Limb (tissue), 2 donors: ENCODE measurements at regions not wholly inside any gene's neighbourhood (a gene's known extent, or its start where the extent isn't known, plus 50 kb on each side); places are given as distances from the start of the nearest gene placed in this dataset.
"Not testable (repeated sequence)": the region's sequence is repeated elsewhere in the genome, so short reads cannot be mapped to it uniquely, and the experiment has no call there.

Experiments
- DNase-seq, 2 donors: peaks; one replicate each; pipeline ENCODE4 v3.0.0-alpha.2; 2016; ENCODE audit errors: extremely low spot score in 2 of 2

- DNase-seq: no peak
Observed at GRCh38 chr4:18109676-18110075, 88.1 kb upstream of the LCORL start.

- not testable (repeated sequence) for DNase-seq
Observed at GRCh38 chr4:18107848-18108528, 86.4 kb upstream of the LCORL start.

GRCh38 chr4:18106620-18107019 lies 85.1 kb upstream of the LCORL start:
- DNase-seq: no peak

- no peak for DNase-seq
Observed at GRCh38 chr4:18105030-18106011, 83.8 kb upstream of the LCORL start.

GRCh38 chr4:18103876-18104605 lies 82.5 kb upstream of the LCORL start:
- DNase-seq: no peak

- no peak for DNase-seq
Observed at GRCh38 chr4:18100657-18101056, 79.1 kb upstream of the LCORL start.

- DNase-seq: not testable (repeated sequence)
Observed at GRCh38 chr4:18090447-18090846, 68.9 kb upstream of the LCORL start.

- DNase-seq: no peak
Observed at GRCh38 chr4:18082236-18082635, 60.7 kb upstream of the LCORL start.

- DNase-seq: no peak
Observed at GRCh38 chr4:18081708-18082107, 60.2 kb upstream of the LCORL start.

- DNase-seq: no peak
Observed at GRCh38 chr4:18077808-18078207, 56.3 kb upstream of the LCORL start.

GRCh38 chr4:18075823-18076433 lies 54.4 kb upstream of the LCORL start:
- DNase-seq: no peak

GRCh38 chr4:18071894-18072293 lies 50.3 kb upstream of the LCORL start:
- no peak for DNase-seq
